ENCODE measurements at regions not wholly inside any gene's neighbourhood (a gene's known extent, or its start where the extent isn't known, plus 50 kb on each side); places are given as distances from the start of the nearest gene placed in this dataset.

GRCh38 chr7:47639495-47640110 lies 57.7 kb upstream of the TNS3 start:
- Histone ChIP-seq H3K9me3 (ENCODE audit: control insufficient read depth, low read length) (no peaks in the 10 kb centered on the region), H3K4me3 (ENCODE audit: insufficient read depth, low read depth, low read length) (no peak overlapping the region), H3K36me3 (ENCODE audit: control insufficient read depth, insufficient read depth, low read length) (no peaks in the 10 kb centered on the region), H3K27me3 (ENCODE audit: control insufficient read depth, insufficient read depth, low read length, poor library complexity, severe bottlenecking) (no peaks in the 10 kb centered on the region), H3K4me1 (ENCODE audit: control insufficient read depth, insufficient read depth, low read length) (peaks cover 39% of the 10 kb centered on the region), H3K27ac (ENCODE audit: insufficient read depth, low read depth, low read length, poor library complexity, severe bottlenecking) (no peak overlapping the region)
- 95% methylated on average over 3 of the region's 3 CpGs for WGBS, 2 experiments

GRCh38 chr7:47638679-47639315 lies 56.9 kb upstream of the TNS3 start:
- Histone ChIP-seq H3K9me3 (ENCODE audit: control insufficient read depth, low read length) (no peaks in the 10 kb centered on the region), H3K27me3 (ENCODE audit: control insufficient read depth, insufficient read depth, low read length, poor library complexity, severe bottlenecking) (no peaks in the 10 kb centered on the region), H3K4me1 (ENCODE audit: control insufficient read depth, insufficient read depth, low read length) (peaks cover 45% of the 10 kb centered on the region), H3K4me3 (ENCODE audit: insufficient read depth, low read depth, low read length) (no peak overlapping the region), H3K27ac (ENCODE audit: insufficient read depth, low read depth, low read length, poor library complexity, severe bottlenecking) (no peak overlapping the region), H3K36me3 (ENCODE audit: control insufficient read depth, insufficient read depth, low read length) (no peaks in the 10 kb centered on the region)
- 91 to 92% methylated on average over 14 of the region's 14 CpGs for WGBS, 2 experiments

GRCh38 chr7:47636433-47637175 lies 54.7 kb upstream of the TNS3 start:
- Histone ChIP-seq H3K9me3 (ENCODE audit: control insufficient read depth, low read length) (no peaks in the 10 kb centered on the region), H3K4me3 (ENCODE audit: insufficient read depth, low read depth, low read length) (no peak overlapping the region), H3K27ac (ENCODE audit: insufficient read depth, low read depth, low read length, poor library complexity, severe bottlenecking) (no peak overlapping the region), H3K4me1 (ENCODE audit: control insufficient read depth, insufficient read depth, low read length) (peaks cover 45% of the 10 kb centered on the region), H3K27me3 (ENCODE audit: control insufficient read depth, insufficient read depth, low read length, poor library complexity, severe bottlenecking) (no peaks in the 10 kb centered on the region), H3K36me3 (ENCODE audit: control insufficient read depth, insufficient read depth, low read length) (no peaks in the 10 kb centered on the region)
- WGBS, 2 experiments, result 71% methylated on average over 20 of the region's 20 CpGs

GRCh38 chr7:47636081-47636432 lies 54.1 kb upstream of the TNS3 start:
- Histone ChIP-seq H3K27ac (ENCODE audit: insufficient read depth, low read depth, low read length, poor library complexity, severe bottlenecking) (no peak overlapping the region), H3K4me1 (ENCODE audit: control insufficient read depth, insufficient read depth, low read length) (peaks cover 40% of the 10 kb centered on the region)
- 72 to 75% methylated on average over 4 of the region's 4 CpGs for WGBS, 2 experiments

GRCh38 chr7:47635091-47636080 lies 53.5 kb upstream of the TNS3 start:
- Histone ChIP-seq H3K4me1 (ENCODE audit: control insufficient read depth, insufficient read depth, low read length) (peaks cover 34% of the 10 kb centered on the region), H3K27me3 (ENCODE audit: control insufficient read depth, insufficient read depth, low read length, poor library complexity, severe bottlenecking) (no peaks in the 10 kb centered on the region), H3K27ac (ENCODE audit: insufficient read depth, low read depth, low read length, poor library complexity, severe bottlenecking) (no peak overlapping the region), H3K9me3 (ENCODE audit: control insufficient read depth, low read length) (no peaks in the 10 kb centered on the region), H3K36me3 (ENCODE audit: control insufficient read depth, insufficient read depth, low read length) (no peaks in the 10 kb centered on the region), H3K4me3 (ENCODE audit: insufficient read depth, low read depth, low read length) (no peak overlapping the region)
- WGBS, 2 experiments, result 52 to 53% methylated on average over 25 of the region's 25 CpGs

More at GRCh38 chr7:47636081-47636432, 54.1 kb upstream of the TNS3 start:
- no peak overlapping the region for H3K4me3 ChIP-seq (ENCODE audit: insufficient read depth, low read depth, low read length)
- no peaks in the 10 kb centered on the region for H3K27me3 ChIP-seq (ENCODE audit: control insufficient read depth, insufficient read depth, low read length, poor library complexity, severe bottlenecking)
- no peaks in the 10 kb centered on the region for H3K36me3 ChIP-seq (ENCODE audit: control insufficient read depth, insufficient read depth, low read length)
- H3K9me3 ChIP-seq (ENCODE audit: control insufficient read depth, low read length), result no peaks in the 10 kb centered on the region

- H3K36me3 ChIP-seq (ENCODE audit: control insufficient read depth, insufficient read depth, low read length), result no peaks in the 10 kb centered on the region
- peaks cover 30% of the 10 kb centered on the region for H3K4me1 ChIP-seq (ENCODE audit: control insufficient read depth, insufficient read depth, low read length)
- no peak overlapping the region for H3K27ac ChIP-seq (ENCODE audit: insufficient read depth, low read depth, low read length, poor library complexity, severe bottlenecking)
- WGBS, 2 experiments, result 83 to 100% methylated on average over 2 of the region's 2 CpGs
- no peaks in the 10 kb centered on the region for H3K9me3 ChIP-seq (ENCODE audit: control insufficient read depth, low read length)
- no peaks in the 10 kb centered on the region for H3K27me3 ChIP-seq (ENCODE audit: control insufficient read depth, insufficient read depth, low read length, poor library complexity, severe bottlenecking)
- H3K4me3 ChIP-seq (ENCODE audit: insufficient read depth, low read depth, low read length), result no peak overlapping the region
These were observed 52.4 kb upstream of the TNS3 start for GRCh38 chr7:47634273-47634672.

GRCh38 chr7:47633134-47633533 lies 51.2 kb upstream of the TNS3 start:
- no peaks in the 10 kb centered on the region for H3K36me3 ChIP-seq (ENCODE audit: control insufficient read depth, insufficient read depth, low read length)
- WGBS, 2 experiments, result 91 to 94% methylated on average over 10 of the region's 10 CpGs

More at GRCh38 chr7:47633134-47633533, 51.2 kb upstream of the TNS3 start:
- Histone ChIP-seq H3K4me3 (ENCODE audit: insufficient read depth, low read depth, low read length) (no peak overlapping the region), H3K27me3 (ENCODE audit: control insufficient read depth, insufficient read depth, low read length, poor library complexity, severe bottlenecking) (no peaks in the 10 kb centered on the region), H3K4me1 (ENCODE audit: control insufficient read depth, insufficient read depth, low read length) (peaks cover 30% of the 10 kb centered on the region), H3K27ac (ENCODE audit: insufficient read depth, low read depth, low read length, poor library complexity, severe bottlenecking) (no peak overlapping the region), H3K9me3 (ENCODE audit: control insufficient read depth, low read length) (no peaks in the 10 kb centered on the region)

Data from ectodermal cell (in vitro differentiated cells).